Endodermal cell (in vitro differentiated cells): ENCODE measurements at regions not wholly inside any gene's neighbourhood (a gene's known extent, or its start where the extent isn't known, plus 50 kb on each side); places are given as distances from the start of the nearest gene placed in this dataset.

Source experiments
- DNase-seq: peaks from one replicate; pipeline ENCODE4 v3.0.0-alpha.2; 2017
- H3K27ac ChIP-seq: 2 replicates; pipeline ENCODE4 v1.5.1; 2013; ENCODE audit warnings: mild to moderate bottlenecking, low read depth, low read length, moderate library complexity
- H3K27me3 ChIP-seq: 2 replicates; pipeline ENCODE4 v1.6.1; 2013; ENCODE audit warnings: mild to moderate bottlenecking, low read length, moderate library complexity; ENCODE audit not compliant: insufficient read depth, control insufficient read depth, poor library complexity, severe bottlenecking
- H3K36me3 ChIP-seq: 2 replicates; pipeline ENCODE4 v1.7.0; 2013; ENCODE audit warnings: mild to moderate bottlenecking, low read length, moderate library complexity; ENCODE audit not compliant: control insufficient read depth, insufficient read depth
- H3K4me1 ChIP-seq: one replicate; pipeline ENCODE4 v1.7.0; 2013; ENCODE audit warnings: low read length; ENCODE audit not compliant: control insufficient read depth, insufficient read depth
- H3K4me3 ChIP-seq: 2 replicates; pipeline ENCODE4 v1.5.1; 2013; ENCODE audit warnings: mild to moderate bottlenecking, low read length, moderate library complexity
- H3K9ac ChIP-seq: 2 replicates; pipeline ENCODE4 v1.6.1; 2013; ENCODE audit warnings: mild to moderate bottlenecking, low read length, moderate library complexity; ENCODE audit not compliant: poor library complexity, severe bottlenecking; ENCODE audit errors: extremely low read depth
- H3K9me3 ChIP-seq: 2 replicates; pipeline ENCODE4 v1.6.1; 2013; ENCODE audit warnings: mild to moderate bottlenecking, low read length, moderate library complexity; ENCODE audit not compliant: control insufficient read depth
- H3K27ac Mint-ChIP-seq: 2 replicates; pipeline ENCODE4 v1.8.0; 2020; ENCODE audit warnings: mixed read lengths
- H3K27me3 Mint-ChIP-seq: 2 replicates; pipeline ENCODE4 v1.8.0; 2021; ENCODE audit warnings: mild to moderate bottlenecking, mixed read lengths; ENCODE audit not compliant: insufficient read depth
- H3K36me3 Mint-ChIP-seq: 2 replicates; pipeline ENCODE4 v1.8.0; 2020; ENCODE audit warnings: low read depth, mixed read lengths
- H3K4me1 Mint-ChIP-seq: 2 replicates; pipeline ENCODE4 v1.8.0; 2020; ENCODE audit warnings: mixed read lengths
- H3K4me3 Mint-ChIP-seq: 2 replicates; pipeline ENCODE4 v1.8.0; 2020; ENCODE audit warnings: mild to moderate bottlenecking, moderate library complexity, mixed read lengths
- H3K9me3 Mint-ChIP-seq: 2 replicates; pipeline ENCODE4 v1.8.0; 2020; ENCODE audit warnings: mild to moderate bottlenecking, mixed read lengths
- CTCF ChIP-seq: fragments of 200-600 bp; sonication (generic); conservative IDR thresholded peaks from 2 replicates; pipeline ENCODE4 v1.5.0; 2021; ENCODE audit warnings: antibody characterized with exemption, mild to moderate bottlenecking
- WGBS, 2 experiments: methylation state at CpG; one replicate each; pipeline versions ENCODE4 v1.1.5 to v1.1.7; 2013; ENCODE audit warnings: missing lambda C conversion rate in 2 of 2, mixed read lengths in 1 of 2; ENCODE audit not compliant: insufficient coverage in 1 of 2, insufficient read length in 1 of 2; 5-methylcytosine and 5-hydroxymethylcytosine counted together

GRCh38 chr12:91918431-91918830, 227.2 kb downstream of the BTG1 start:
- no peak overlapping the region for H3K27ac Mint-ChIP-seq
- WGBS, 2 experiments: 86 to 90% methylated on average over 4 of the region's 4 CpGs

GRCh38 chr12:91914701-91915100, 230.9 kb downstream of the BTG1 start:
- Mint-ChIP-seq H3K9me3 (no peaks in the 10 kb centered on the region), H3K36me3 (no peaks in the 10 kb centered on the region), H3K4me3 (no peak overlapping the region), H3K4me1 (peaks cover 19% of the 10 kb centered on the region), H3K27me3 (no peaks in the 10 kb centered on the region), H3K27ac (no peak overlapping the region)
- Histone ChIP-seq H3K27me3 (no peaks in the 10 kb centered on the region), H3K27ac (no peak overlapping the region), H3K36me3 (no peaks in the 10 kb centered on the region), H3K4me3 (no peak overlapping the region), H3K4me1 (peaks cover 8% of the 10 kb centered on the region), H3K9me3 (no peaks in the 10 kb centered on the region), H3K9ac (no peak overlapping the region)
- 97 to 100% methylated on average over 2 of the region's 2 CpGs for WGBS, 2 experiments
- no peak for TF ChIP-seq CTCF
- no peak for DNase-seq

More at GRCh38 chr12:91918431-91918830, 227.2 kb downstream of the BTG1 start:
- no peak for TF ChIP-seq CTCF
- Histone ChIP-seq H3K4me1 (peaks cover 6% of the 10 kb centered on the region), H3K9me3 (no peaks in the 10 kb centered on the region), H3K27me3 (no peaks in the 10 kb centered on the region), H3K27ac (no peak overlapping the region), H3K36me3 (no peaks in the 10 kb centered on the region), H3K4me3 (no peak overlapping the region), H3K9ac (no peak overlapping the region)
- Mint-ChIP-seq H3K36me3 (no peaks in the 10 kb centered on the region), H3K4me1 (peaks cover 8% of the 10 kb centered on the region), H3K27me3 (no peaks in the 10 kb centered on the region), H3K4me3 (no peak overlapping the region), H3K9me3 (peaks cover 4% of the 10 kb centered on the region)
- no peak for DNase-seq

- H3K9me3 ChIP-seq: no peaks in the 10 kb centered on the region
- H3K27ac ChIP-seq: no peak overlapping the region
- peaks cover 19% of the 10 kb centered on the region for H3K4me1 Mint-ChIP-seq
- WGBS, 2 experiments: 95% methylated on average over 4 of the region's 4 CpGs; no CpG with 5 or more reads in 1 of the 2 experiments
- no peaks in the 10 kb centered on the region for H3K27me3 ChIP-seq
- H3K36me3 ChIP-seq: no peaks in the 10 kb centered on the region
- no peak for TF ChIP-seq CTCF
- no peaks in the 10 kb centered on the region for H3K27me3 Mint-ChIP-seq
- peaks cover 8% of the 10 kb centered on the region for H3K4me1 ChIP-seq
- no peak for DNase-seq
- no peak overlapping the region for H3K27ac Mint-ChIP-seq
- no peak overlapping the region for H3K9ac ChIP-seq
- H3K4me3 ChIP-seq: no peak overlapping the region
- H3K36me3 Mint-ChIP-seq: no peaks in the 10 kb centered on the region
- no peak overlapping the region for H3K4me3 Mint-ChIP-seq
- no peaks in the 10 kb centered on the region for H3K9me3 Mint-ChIP-seq
These were observed 232.0 kb downstream of the BTG1 start for GRCh38 chr12:91913651-91914050.
